NB4 (cell line): ENCODE measurements at regions not wholly inside any gene's neighbourhood (a gene's known extent, or its start where the extent isn't known, plus 50 kb on each side); places are given as distances from the start of the nearest gene placed in this dataset.

Source experiments
- CTCF ChIP-seq: IDR thresholded peaks from one replicate; pipeline ENCODE4 v1.5.1; 2012; ENCODE audit warnings: low read depth, low read length
- MAX ChIP-seq: IDR thresholded peaks from 2 replicates; pipeline ENCODE4 v1.6.1; 2011; ENCODE audit warnings: low read depth, low read length
- POLR2A ChIP-seq: IDR thresholded peaks from 2 replicates; pipeline ENCODE4 v1.6.1; 2011; ENCODE audit warnings: mild to moderate bottlenecking; ENCODE audit not compliant: insufficient read length; ENCODE audit errors: extremely low read depth

GRCh38 chr12:13273850-13274249 is 77.3 kb downstream of the EMP1 start:
- TF ChIP-seq POLR2A (no peak), CTCF (no peak), MAX (no peak)
